HG03139 (cell line): ENCODE measurements at regions not wholly inside any gene's neighbourhood (a gene's known extent, or its start where the extent isn't known, plus 50 kb on each side); places are given as distances from the start of the nearest gene placed in this dataset.
"Not testable (repeated sequence)": the region's sequence is repeated elsewhere in the genome, so short reads cannot be mapped to it uniquely, and the experiment has no call there.

ENCODE experiments used
- ATAC-seq: cut with Tn5 transposase; IDR thresholded peaks from one replicate; pipeline ENCODE4 v1.9.1; 2021; ENCODE audit not compliant: unreplicated experiment

GRCh38 chr17:51347851-51348584 lies 87.7 kb downstream of the UTP18 start:
- no peak for ATAC-seq

DNA sequence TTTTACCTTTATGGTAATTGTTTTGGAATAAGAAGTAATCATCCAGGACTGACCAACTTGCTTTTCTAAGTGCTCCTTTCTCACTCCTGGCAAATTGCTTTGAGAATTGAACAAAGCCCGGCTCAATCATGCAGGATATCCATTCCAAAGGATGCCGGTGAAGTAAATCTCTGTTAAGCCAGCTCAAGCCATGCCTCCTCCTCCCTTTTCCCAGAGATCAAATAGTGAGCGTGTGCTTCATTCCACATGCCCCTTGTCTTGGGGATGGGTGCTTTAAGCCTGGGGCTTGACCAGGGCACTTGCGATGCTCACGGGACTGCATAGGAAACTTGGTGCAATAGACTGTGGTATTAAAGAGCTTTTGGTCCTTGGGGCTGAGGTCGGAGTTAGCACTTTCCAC lies 90.7 kb downstream of the UTP18 start:
- no peak for ATAC-seq

DNA sequence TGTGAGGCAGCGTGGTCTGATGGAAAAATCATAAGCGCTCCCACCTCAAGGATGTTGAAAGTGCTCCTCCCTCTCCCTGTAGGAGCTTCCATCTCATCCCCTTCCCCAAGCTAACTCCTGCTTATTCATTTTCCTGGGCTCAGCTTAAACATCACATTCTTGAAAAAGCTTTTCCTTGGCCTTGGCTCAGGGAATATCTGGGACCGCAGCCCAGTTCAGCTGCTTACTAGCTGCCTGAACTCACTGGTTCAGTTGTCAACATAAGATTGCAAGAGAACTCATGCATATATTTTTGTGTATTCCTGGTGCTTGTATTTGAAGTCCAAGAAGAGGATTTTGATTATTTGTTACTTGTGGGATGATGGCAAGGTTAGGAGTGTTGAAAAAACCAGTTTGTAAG lies 91.5 kb downstream of the UTP18 start:
- ATAC-seq: no peak

GRCh38 chr17:51352798-51353197 lies 92.5 kb downstream of the UTP18 start:
- no peak for ATAC-seq

- ATAC-seq: no peak
Measured at GRCh38 chr17:51353296-51353695, 93.0 kb downstream of the UTP18 start.

DNA sequence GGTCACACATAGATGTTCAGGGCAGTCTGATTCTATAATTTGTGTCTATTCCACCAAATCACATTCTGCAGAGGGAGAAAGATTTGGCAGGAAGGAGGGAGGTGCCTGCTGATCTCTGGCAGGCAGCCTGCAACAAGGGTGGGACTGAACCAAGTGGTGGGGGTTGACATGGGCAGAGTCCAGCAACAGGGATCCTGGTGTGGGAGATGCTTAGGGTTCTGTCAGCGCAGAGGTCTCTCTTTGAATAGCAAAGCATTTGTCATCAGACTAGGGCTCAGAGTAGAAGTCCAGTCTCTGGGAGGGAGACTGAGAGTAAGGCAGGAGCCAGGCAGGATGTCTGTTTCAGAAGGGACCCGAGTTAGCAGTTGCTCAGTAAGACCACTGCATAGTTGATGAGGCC lies 94.6 kb downstream of the UTP18 start:
- ATAC-seq: no peak

GRCh38 chr17:51355441-51356410 lies 95.4 kb downstream of the UTP18 start:
- ATAC-seq: no peak

DNA sequence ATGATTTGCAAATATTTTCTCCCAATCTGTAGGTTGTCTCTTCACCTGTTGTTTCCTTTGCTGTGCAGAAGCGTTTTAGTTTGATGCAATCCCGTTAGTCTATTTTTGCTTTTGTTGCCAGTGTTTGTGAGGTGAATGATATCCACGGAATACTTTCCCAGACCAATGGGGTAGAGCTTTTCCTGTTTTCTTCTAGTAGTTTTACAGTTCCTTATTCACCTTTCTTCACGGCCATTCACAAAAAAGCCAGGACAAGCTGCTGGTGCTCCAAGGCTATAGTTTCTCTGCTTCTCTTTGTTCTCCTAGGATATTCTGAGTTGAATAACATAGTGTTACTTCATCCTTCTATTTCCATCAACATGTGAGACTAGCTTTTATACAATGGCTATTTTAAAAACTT lies 98.7 kb downstream of the UTP18 start:
- no peak for ATAC-seq

DNA sequence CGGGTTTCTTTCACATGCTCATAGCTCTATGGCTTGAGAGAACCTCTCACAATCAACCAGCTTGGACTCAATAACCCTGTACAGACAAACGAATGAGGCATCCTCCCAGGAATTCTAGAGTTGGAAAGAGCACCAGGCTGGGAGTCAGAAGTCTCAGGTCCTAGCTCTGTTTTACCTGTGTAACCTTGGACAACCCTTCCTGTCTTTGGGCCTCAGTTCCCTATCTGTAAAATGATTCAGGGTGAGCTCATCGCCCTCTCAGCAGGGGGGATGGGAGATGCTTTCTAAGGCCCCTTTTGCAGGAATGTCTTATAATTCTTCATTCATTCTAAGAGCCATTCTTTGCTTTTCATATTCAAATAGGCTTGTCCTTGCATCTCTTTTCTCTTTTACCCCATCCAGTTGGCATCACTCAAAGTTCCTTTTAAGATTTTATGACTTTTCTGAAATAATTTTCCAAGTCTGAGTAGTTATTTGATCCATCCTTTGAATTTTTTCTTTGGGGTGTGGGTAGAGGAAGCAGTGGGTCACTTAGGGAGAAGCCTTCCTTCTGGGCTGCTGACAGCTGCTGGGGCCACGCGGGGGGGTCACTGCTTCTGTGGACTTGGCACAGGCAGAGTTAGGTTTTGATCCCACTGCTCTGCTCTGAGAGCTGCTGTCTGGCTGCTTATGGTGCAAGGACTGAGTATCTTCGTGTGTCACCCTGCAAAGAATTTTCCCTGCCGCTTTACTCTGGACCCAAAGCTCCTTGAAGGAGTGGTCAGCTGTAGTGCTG lies 102.7 kb downstream of the UTP18 start:
- ATAC-seq: no peak

GRCh38 chr17:51365090-51365489 lies 104.7 kb downstream of the UTP18 start:
- no peak for ATAC-seq

- ATAC-seq: no peak
Measured at GRCh38 chr17:51366866-51367265, 106.5 kb downstream of the UTP18 start.

GRCh38 chr17:51367836-51368235 lies 107.5 kb downstream of the UTP18 start:
- not testable (repeated sequence) for ATAC-seq

GRCh38 chr17:51371732-51372151 lies 111.4 kb downstream of the UTP18 start:
- ATAC-seq: no peak

DNA sequence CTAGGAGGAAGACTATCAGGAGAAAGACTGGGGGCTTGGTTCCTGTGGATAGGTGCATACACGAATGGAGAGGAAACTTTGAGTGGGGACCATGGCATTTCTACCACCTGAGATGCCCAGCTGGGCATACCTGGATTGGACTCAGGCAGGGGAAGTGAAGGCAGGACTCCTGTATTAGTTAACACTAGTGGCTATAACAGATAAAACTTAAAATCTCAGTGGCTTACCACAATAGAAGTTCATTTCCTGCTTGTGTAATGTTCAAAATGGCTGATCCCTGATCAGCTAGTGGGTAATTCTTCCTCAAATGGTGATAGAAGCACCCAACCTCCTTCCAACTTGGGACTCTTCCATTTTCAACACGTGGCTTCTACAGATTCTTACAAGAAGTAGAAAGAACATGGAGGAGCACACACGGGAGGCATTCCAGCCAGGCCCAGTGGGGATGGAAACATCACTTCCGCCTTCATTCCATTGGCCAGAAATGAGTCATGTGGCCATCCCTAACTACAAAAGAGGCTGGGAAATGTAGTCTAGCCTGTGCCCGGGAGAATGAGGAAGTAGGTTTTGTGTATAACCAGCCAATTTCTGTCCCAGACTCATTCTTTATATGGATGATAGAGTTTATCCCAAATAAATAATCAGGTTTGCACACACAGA lies 112.1 kb downstream of the UTP18 start:
- ATAC-seq: peak; percentile 85

DNA sequence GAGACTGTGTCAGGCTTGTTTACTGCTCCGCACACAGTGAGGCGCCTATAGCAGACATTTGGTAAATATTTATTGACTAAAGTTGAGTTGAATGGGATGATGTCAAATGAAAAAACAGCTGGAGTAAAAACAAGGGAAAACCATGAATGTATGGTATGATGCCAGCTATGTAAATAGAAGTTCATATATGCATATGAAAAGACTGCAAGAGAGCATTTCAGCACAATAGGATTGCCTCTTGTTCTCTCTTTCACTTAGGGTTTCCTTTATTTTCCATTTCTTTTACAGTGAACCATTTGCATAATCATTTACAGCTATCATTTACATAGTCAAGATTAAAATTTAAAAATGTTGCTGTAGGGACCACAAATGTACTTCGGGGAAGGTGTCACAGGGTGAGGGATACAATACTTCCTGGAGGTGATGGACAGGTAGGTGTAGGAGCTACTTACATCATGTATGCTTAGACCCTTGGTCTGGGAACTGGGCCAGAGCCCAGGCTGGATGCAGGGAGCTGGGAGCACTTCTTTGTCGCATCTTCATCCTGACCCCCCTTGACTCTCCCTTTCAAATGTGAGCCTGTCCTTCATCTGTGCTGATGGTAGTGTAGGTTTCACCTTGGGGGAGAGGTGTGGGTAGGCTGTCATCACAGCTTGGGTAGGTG lies 113.3 kb downstream of the UTP18 start:
- no peak for ATAC-seq

DNA sequence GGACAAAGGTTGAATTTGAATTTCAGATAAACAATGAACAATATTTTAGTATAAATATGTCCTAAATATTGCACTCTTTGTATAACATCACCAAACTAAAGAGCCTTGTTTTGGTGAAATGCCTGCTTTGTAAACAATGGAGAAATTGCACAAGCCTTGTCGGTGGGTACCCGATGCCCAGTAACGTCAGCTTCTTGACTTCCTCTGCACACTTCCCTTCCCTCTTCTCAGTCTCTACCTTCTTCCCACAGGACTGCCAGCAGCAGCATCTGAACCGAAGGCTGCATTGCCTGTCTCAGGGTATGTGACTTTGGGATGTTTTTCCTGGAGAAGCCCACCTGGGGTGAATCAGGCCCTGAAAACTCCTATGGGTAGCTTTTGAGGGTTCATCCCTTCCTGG lies 113.9 kb downstream of the UTP18 start:
- ATAC-seq: no peak

GRCh38 chr17:51375771-51376170 lies 115.4 kb downstream of the UTP18 start:
- no peak for ATAC-seq

DNA sequence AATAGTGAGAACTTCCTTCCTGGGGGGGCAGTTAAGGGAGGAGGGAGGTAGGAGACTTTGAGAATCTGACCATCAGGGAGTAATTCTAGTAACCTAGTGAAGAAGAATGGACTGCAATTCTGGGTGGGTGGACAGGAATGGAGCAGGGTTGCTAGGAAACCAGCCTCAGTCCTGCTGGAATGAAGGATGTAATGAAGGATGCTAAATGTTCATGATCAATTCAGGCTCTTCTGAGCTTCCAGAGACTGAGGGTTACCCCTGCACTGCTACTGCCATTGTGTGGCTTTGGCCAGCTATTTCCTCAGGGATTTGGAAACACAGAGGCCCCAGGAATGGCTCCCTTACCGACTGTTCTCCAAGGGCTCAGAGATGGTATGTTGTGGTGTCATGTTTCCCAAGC lies 116.4 kb downstream of the UTP18 start:
- no peak for ATAC-seq

- ATAC-seq: no peak
Measured at GRCh38 chr17:51381262-51381661, 120.9 kb downstream of the UTP18 start.

DNA sequence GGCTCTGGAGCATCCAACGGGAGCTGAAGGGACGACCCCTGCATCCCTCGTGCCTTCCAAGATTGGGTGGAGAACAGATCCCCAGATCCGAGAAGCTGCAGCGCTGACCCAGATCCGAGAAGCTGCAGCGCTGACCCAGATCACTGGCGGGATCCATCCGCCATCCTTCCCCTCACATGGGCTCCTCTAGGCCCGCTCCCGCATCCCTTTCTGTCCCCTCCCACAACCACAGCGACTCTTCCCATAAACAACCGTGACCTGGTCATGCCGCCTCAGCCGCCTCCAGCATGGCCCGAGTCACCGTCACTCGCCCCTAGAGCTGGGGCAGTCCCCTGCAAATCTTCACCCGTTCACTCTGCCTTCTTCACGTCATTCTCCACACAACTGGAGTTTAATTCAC lies 124.9 kb downstream of the UTP18 start:
- no peak for ATAC-seq
